Pancreas (tissue), 10 donors: ENCODE measurements at regions not wholly inside any gene's neighbourhood (a gene's known extent, or its start where the extent isn't known, plus 50 kb on each side); places are given as distances from the start of the nearest gene placed in this dataset.

ENCODE experiments used
- ATAC-seq, 4 donors: fragments of 200-7000 bp; cut with Tn5 transposase; one replicate each; pipeline versions ENCODE4 v1.8.0 to v1.9.1; 2020; ENCODE audit warnings: mild to moderate bottlenecking in 4 of 4, moderate library complexity in 4 of 4
- DNase-seq, 6 donors: peaks; one replicate each; pipeline ENCODE4 v3.0.0-alpha.2; 2020
- FAIRE-seq: peaks from 2 replicates; lab custom pipeline; 2012; peaks lifted over from hg19 to GRCh38; lab: Jason Lieb, UNC
- H3K27ac ChIP-seq, 4 donors: fragments of 200-600 bp; sonication (generic); 1 replicate in 3 of 4; 2 replicates in 1 of 4; pipeline versions ENCODE4 v1.5.0 to v1.8.0; 2020
- H3K27me3 ChIP-seq, 4 donors: fragments of 200-600 bp; one replicate each; pipeline ENCODE4 v1.8.0; 2021
- H3K36me3 ChIP-seq, 3 donors: fragments of 200-600 bp; sonication (generic) in 1 of 3; one replicate each; pipeline versions ENCODE4 v1.5.0 to v1.8.0; 2020 to 2021
- H3K4me1 ChIP-seq, 3 donors: fragments of 200-600 bp; one replicate each; pipeline ENCODE4 v1.8.0; 2021
- H3K4me3 ChIP-seq, 4 donors: fragments of 200-600 bp; sonication (generic) in 2 of 4; one replicate each; pipeline versions ENCODE4 v1.5.0 to v1.8.0; 2020 to 2021
- H3K9me3 ChIP-seq, 4 donors: fragments of 200-600 bp; one replicate each; pipeline ENCODE4 v1.8.0; 2021
- CTCF ChIP-seq, 4 donors: fragments of 200-600 bp; sonication (generic) in 3 of 4; IDR thresholded peaks; one replicate each; pipeline versions ENCODE4 v1.5.0 to v1.8.0; 2021; ENCODE audit warnings: antibody characterized with exemption in 4 of 4
- WGBS, 2 donors: extraction: QIAGEN DNeasy Blood & Tissue Kit; methylation state at CpG; one replicate each; pipeline ENCODE4 v1.1.7; 2013; 5-methylcytosine and 5-hydroxymethylcytosine counted together
- intact Hi-C, 3 donors: fragments of 100-400 bp; cut with DNase I; formaldehyde crosslinking; loops; one replicate each; pipeline versions ENCODE4 v1.11.1 to v1.14.2; 2022
- donor health status: healthy with polysubstance abuse.
- donor health status: DM: no; HTN: no; CAD: no; lungs with moderate emphysema.
- donor health status: DM: no; HTN: no; CAD: no.
- donor health status: control.
- donor health status: control.
- donor health status: Bipolar disorder and iron deficiency.
- donor health status: DM: yes; HTN: yes; CAD: no.
- donor health status: DM: no; HTN: no; CAD: no.
- donor health status: DM: no; HTN: no; CAD: no.
- donor health status: DM: yes; HTN: yes; CAD: no.

GRCh38 chr12:87847147-87847546 lies 182.1 kb downstream of the C12orf50 start:
- ATAC-seq (no peak), FAIRE-seq (no peak), DNase-seq (no peak)
- Histone ChIP-seq H3K27ac (no peak overlapping the region), H3K9me3 (no peaks in the 10 kb centered on the region), H3K27me3 (no peaks in the 10 kb centered on the region), H3K4me3 (no peak overlapping the region), H3K4me1 (no peaks in the 10 kb centered on the region), H3K36me3 (no peaks in the 10 kb centered on the region)
- TF ChIP-seq CTCF (IDR thresholded peaks at IDR 0.05): no peak
- intact Hi-C loops: no loop called here
- 81 to 88% methylated on average over 4 of the region's 4 CpGs for WGBS, 2 donors

- intact Hi-C loops: no loop called here
- Histone ChIP-seq H3K9me3 (no peaks in the 10 kb centered on the region), H3K4me3 (no peak overlapping the region), H3K4me1 (no peaks in the 10 kb centered on the region), H3K27ac (no peak overlapping the region), H3K36me3 (no peaks in the 10 kb centered on the region), H3K27me3 (no peaks in the 10 kb centered on the region)
- WGBS, 2 donors: 24 to 75% methylated on average over 2 of the region's 2 CpGs
- no peak for FAIRE-seq
- DNase-seq: no peak
- no peak for TF ChIP-seq CTCF (IDR thresholded peaks at IDR 0.05)
- ATAC-seq: no peak
These were observed 183.2 kb downstream of the C12orf50 start for GRCh38 chr12:87846045-87846444.

- intact Hi-C loops: no loop called here
- Histone ChIP-seq H3K4me3 (no peak overlapping the region), H3K9me3 (no peaks in the 10 kb centered on the region), H3K36me3 (no peaks in the 10 kb centered on the region), H3K4me1 (no peaks in the 10 kb centered on the region), H3K27ac (no peak overlapping the region), H3K27me3 (no peaks in the 10 kb centered on the region)
- no peak for FAIRE-seq
- no peak for TF ChIP-seq CTCF (IDR thresholded peaks at IDR 0.05)
- ATAC-seq: no peak
- DNase-seq: no peak
These were observed 187.3 kb downstream of the C12orf50 start for GRCh38 chr12:87841935-87842334.

- intact Hi-C loops: no loop called here
- Histone ChIP-seq H3K27ac (no peak overlapping the region), H3K4me3 (no peak overlapping the region), H3K9me3 (no peaks in the 10 kb centered on the region), H3K36me3 (no peaks in the 10 kb centered on the region), H3K27me3 (no peaks in the 10 kb centered on the region), H3K4me1 (no peaks in the 10 kb centered on the region)
- no peak for TF ChIP-seq CTCF (IDR thresholded peaks at IDR 0.05)
- no peak for ATAC-seq
- DNase-seq: no peak
- FAIRE-seq: no peak
These were observed 193.0 kb downstream of the C12orf50 start for GRCh38 chr12:87836190-87836589.

GRCh38 chr12:87828382-87828973 lies 200.7 kb downstream of the C12orf50 start:
- intact Hi-C loops: no loop called here
- Histone ChIP-seq H3K4me1 (peaks cover 0 to 5% (median 0%) of the 10 kb centered on the region in 3 donors), H3K27me3 (no peaks in the 10 kb centered on the region), H3K36me3 (no peaks in the 10 kb centered on the region), H3K9me3 (no peaks in the 10 kb centered on the region), H3K27ac (no peak overlapping the region), H3K4me3 (no peak overlapping the region)
- TF ChIP-seq CTCF (IDR thresholded peaks at IDR 0.05): no peak
- ATAC-seq (no peak), FAIRE-seq (no peak), DNase-seq (no peak)
- WGBS, 2 donors: 68 to 80% methylated on average over 6 of the region's 6 CpGs
